ENCODE measurements at regions not wholly inside any gene's neighbourhood (a gene's known extent, or its start where the extent isn't known, plus 50 kb on each side); places are given as distances from the start of the nearest gene placed in this dataset.

GRCh38 chr11:30811226-30811755, 225.1 kb upstream of the MPPED2 start:
- no peaks in the 10 kb centered on the region for H4K20me1 ChIP-seq (ENCODE audit: control insufficient read depth, extremely low read depth, insufficient read depth, low read length)

GRCh38 chr11:30810116-30810515, 224.0 kb upstream of the MPPED2 start:
- Histone ChIP-seq H3K27ac (ENCODE audit: insufficient read depth, low read length) (no peak overlapping the region), H3K4me3 (replicated peaks in 1 of 4; ENCODE audit: control extremely low read depth in 1 of 4, insufficient read depth in 1 of 4, low read depth in 3 of 4, low read length in 4 of 4) (no peak overlapping the region), H3K4me1 (ENCODE audit: control insufficient read depth, extremely low read depth, insufficient read depth, low read length) (no peaks in the 10 kb centered on the region), H4K20me1 (ENCODE audit: control insufficient read depth, extremely low read depth, insufficient read depth, low read length) (no peaks in the 10 kb centered on the region), H3K9me3 (ENCODE audit: control insufficient read depth, insufficient read depth, low read depth, low read length) (no peaks in the 10 kb centered on the region), H3K4me2 (ENCODE audit: extremely low read depth, insufficient read depth, low read length) (no peak overlapping the region), H2AFZ (ENCODE audit: low read length) (no peak overlapping the region), H3K9ac (ENCODE audit: insufficient read depth, low read length) (no peak overlapping the region), H3K27me3 (ENCODE audit: control insufficient read depth, insufficient read depth, low read length) (no peaks in the 10 kb centered on the region), H3K79me2 (ENCODE audit: control insufficient read depth, insufficient read depth, low read length) (no peaks in the 10 kb centered on the region), H3K36me3 (ENCODE audit: control insufficient read depth, insufficient read depth, low read length) (no peaks in the 10 kb centered on the region)
- no peak for DNase-seq (ENCODE audit: low read depth in 2 of 2)
- no peak for TF ChIP-seq CTCF (conservative IDR thresholded peaks at IDR 0.05 in 1 of 2, IDR thresholded peaks at IDR 0.05 in 1 of 2; ENCODE audit: low read depth in 1 of 2, low read length in 2 of 2)
- TF ChIP-seq EZH2 (IDR thresholded peaks at IDR 0.05; ENCODE audit: low read length, missing control alignments), result no peak

More at GRCh38 chr11:30811226-30811755, 225.1 kb upstream of the MPPED2 start:
- no peaks in the 10 kb centered on the region for H3K79me2 ChIP-seq (ENCODE audit: control insufficient read depth, insufficient read depth, low read length)
- no peak overlapping the region for H2AFZ ChIP-seq (ENCODE audit: low read length)
- H3K4me1 ChIP-seq (ENCODE audit: control insufficient read depth, extremely low read depth, insufficient read depth, low read length), result no peaks in the 10 kb centered on the region
- no peak for DNase-seq (ENCODE audit: low read depth in 2 of 2)
- H3K27me3 ChIP-seq (ENCODE audit: control insufficient read depth, insufficient read depth, low read length), result no peaks in the 10 kb centered on the region
- TF ChIP-seq EZH2 (IDR thresholded peaks at IDR 0.05; ENCODE audit: low read length, missing control alignments) (no peak), CTCF (conservative IDR thresholded peaks at IDR 0.05 in 1 of 2, IDR thresholded peaks at IDR 0.05 in 1 of 2; ENCODE audit: low read depth in 1 of 2, low read length in 2 of 2) (no peak)
- no peaks in the 10 kb centered on the region for H3K9me3 ChIP-seq (ENCODE audit: control insufficient read depth, insufficient read depth, low read depth, low read length)
- H3K4me3 ChIP-seq (replicated peaks in 1 of 4; ENCODE audit: control extremely low read depth in 1 of 4, insufficient read depth in 1 of 4, low read depth in 3 of 4, low read length in 4 of 4), result no peak overlapping the region
- H3K4me2 ChIP-seq (ENCODE audit: extremely low read depth, insufficient read depth, low read length), result no peak overlapping the region
- H3K9ac ChIP-seq (ENCODE audit: insufficient read depth, low read length), result no peak overlapping the region
- no peaks in the 10 kb centered on the region for H3K36me3 ChIP-seq (ENCODE audit: control insufficient read depth, insufficient read depth, low read length)
- H3K27ac ChIP-seq (ENCODE audit: insufficient read depth, low read length), result no peak overlapping the region

DNA sequence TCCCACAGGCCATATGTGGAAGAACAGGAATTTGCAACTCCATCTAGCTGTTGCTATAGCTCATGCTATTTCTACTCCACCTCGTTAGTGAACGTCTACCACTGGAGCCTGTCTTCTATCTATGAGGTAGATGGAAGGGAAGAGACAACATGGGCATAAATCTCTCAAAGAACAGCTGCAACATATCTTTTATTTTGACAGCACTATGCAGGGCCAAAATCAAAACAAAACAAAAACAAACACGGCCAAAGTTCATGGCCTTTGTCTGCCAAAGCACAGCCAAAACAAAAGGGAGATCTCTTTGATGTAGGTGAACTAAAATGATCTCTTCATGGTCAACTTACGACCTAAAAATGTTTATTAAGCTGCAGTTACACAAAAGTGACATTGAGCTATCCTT, 215.2 kb upstream of the MPPED2 start:
- no peak overlapping the region for H3K27ac ChIP-seq (ENCODE audit: insufficient read depth, low read length)
- no peaks in the 10 kb centered on the region for H3K9me3 ChIP-seq (ENCODE audit: control insufficient read depth, insufficient read depth, low read depth, low read length)
- no peak overlapping the region for H3K9ac ChIP-seq (ENCODE audit: insufficient read depth, low read length)
- H3K4me1 ChIP-seq (ENCODE audit: control insufficient read depth, extremely low read depth, insufficient read depth, low read length), result no peaks in the 10 kb centered on the region
- no peaks in the 10 kb centered on the region for H4K20me1 ChIP-seq (ENCODE audit: control insufficient read depth, extremely low read depth, insufficient read depth, low read length)
- H3K79me2 ChIP-seq (ENCODE audit: control insufficient read depth, insufficient read depth, low read length), result no peaks in the 10 kb centered on the region
- no peak overlapping the region for H2AFZ ChIP-seq (ENCODE audit: low read length)
- no peak overlapping the region for H3K4me2 ChIP-seq (ENCODE audit: extremely low read depth, insufficient read depth, low read length)
- no peak for DNase-seq (ENCODE audit: low read depth in 2 of 2)
- no peaks in the 10 kb centered on the region for H3K36me3 ChIP-seq (ENCODE audit: control insufficient read depth, insufficient read depth, low read length)
- no peak for TF ChIP-seq CTCF (conservative IDR thresholded peaks at IDR 0.05 in 1 of 2, IDR thresholded peaks at IDR 0.05 in 1 of 2; ENCODE audit: low read depth in 1 of 2, low read length in 2 of 2)
- TF ChIP-seq EZH2 (IDR thresholded peaks at IDR 0.05; ENCODE audit: low read length, missing control alignments), result no peak
- H3K4me3 ChIP-seq (replicated peaks in 1 of 4; ENCODE audit: control extremely low read depth in 1 of 4, insufficient read depth in 1 of 4, low read depth in 3 of 4, low read length in 4 of 4), result no peak overlapping the region
- no peaks in the 10 kb centered on the region for H3K27me3 ChIP-seq (ENCODE audit: control insufficient read depth, insufficient read depth, low read length)

Measured in fibroblast of lung (primary cell).